Ovary (tissue), 3 donors: ENCODE measurements at regions not wholly inside any gene's neighbourhood (a gene's known extent, or its start where the extent isn't known, plus 50 kb on each side); places are given as distances from the start of the nearest gene placed in this dataset.

Experiments used
- POLR2A ChIP-seq: fragments of 450-650 bp; IDR thresholded peaks from one replicate; pipeline ENCODE4 v1.6.1; 2017; ENCODE audit warnings: antibody characterized with exemption, mild to moderate bottlenecking, moderate library complexity
- TF ChIP-seq, protein P1 (sequence below), 3 donors: fragments of 450-650 bp in 2 of 3; fragments of 200-600 bp in 1 of 3; IDR thresholded peaks; one replicate each; pipeline versions ENCODE4 v1.5.1 to v1.8.0; 2016 to 2022; ENCODE audit warnings: antibody characterized with exemption in 3 of 3, mild to moderate bottlenecking in 1 of 3
- donor health status: DM: no; HTN: no; CAD: no.

DNA sequence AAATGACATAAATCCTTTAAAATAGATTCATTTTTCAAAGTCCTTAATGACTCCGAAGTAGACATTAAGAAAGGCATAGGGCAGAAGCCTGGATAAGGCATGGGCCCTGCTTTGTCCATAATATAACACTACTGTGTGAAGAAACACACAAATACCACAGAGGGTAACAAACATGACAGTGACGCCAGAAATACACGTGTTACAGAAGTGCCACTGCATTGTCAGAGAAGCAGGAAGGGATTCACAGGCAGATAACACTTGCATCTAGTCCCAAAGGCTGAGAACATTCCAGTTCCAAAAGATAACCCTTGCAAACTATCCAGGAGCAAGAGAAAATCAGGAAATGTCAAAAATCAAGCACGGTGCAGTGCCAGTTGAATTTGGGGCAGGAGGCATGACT, 633.2 kb downstream of the LIG4 start:
- TF ChIP-seq, protein P1, sequence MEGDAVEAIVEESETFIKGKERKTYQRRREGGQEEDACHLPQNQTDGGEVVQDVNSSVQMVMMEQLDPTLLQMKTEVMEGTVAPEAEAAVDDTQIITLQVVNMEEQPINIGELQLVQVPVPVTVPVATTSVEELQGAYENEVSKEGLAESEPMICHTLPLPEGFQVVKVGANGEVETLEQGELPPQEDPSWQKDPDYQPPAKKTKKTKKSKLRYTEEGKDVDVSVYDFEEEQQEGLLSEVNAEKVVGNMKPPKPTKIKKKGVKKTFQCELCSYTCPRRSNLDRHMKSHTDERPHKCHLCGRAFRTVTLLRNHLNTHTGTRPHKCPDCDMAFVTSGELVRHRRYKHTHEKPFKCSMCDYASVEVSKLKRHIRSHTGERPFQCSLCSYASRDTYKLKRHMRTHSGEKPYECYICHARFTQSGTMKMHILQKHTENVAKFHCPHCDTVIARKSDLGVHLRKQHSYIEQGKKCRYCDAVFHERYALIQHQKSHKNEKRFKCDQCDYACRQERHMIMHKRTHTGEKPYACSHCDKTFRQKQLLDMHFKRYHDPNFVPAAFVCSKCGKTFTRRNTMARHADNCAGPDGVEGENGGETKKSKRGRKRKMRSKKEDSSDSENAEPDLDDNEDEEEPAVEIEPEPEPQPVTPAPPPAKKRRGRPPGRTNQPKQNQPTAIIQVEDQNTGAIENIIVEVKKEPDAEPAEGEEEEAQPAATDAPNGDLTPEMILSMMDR (IDR thresholded peaks at IDR 0.05) = no peak
- TF ChIP-seq POLR2A = no peak
